HT-29 (cell line): ENCODE measurements at regions not wholly inside any gene's neighbourhood (a gene's known extent, or its start where the extent isn't known, plus 50 kb on each side); places are given as distances from the start of the nearest gene placed in this dataset.
"Not testable (repeated sequence)": the region's sequence is repeated elsewhere in the genome, so short reads cannot be mapped to it uniquely, and the experiment has no call there.

Experiments
- DNase-seq: peaks from one replicate; pipeline ENCODE4 v3.0.0-alpha.2; 2015; ENCODE audit warnings: low spot score

- no peak for DNase-seq
Measured at GRCh38 chr7:125391921-125392320, 462.3 kb upstream of the POT1 start.

GRCh38 chr7:125390981-125391380 lies 461.4 kb upstream of the POT1 start:
- no peak for DNase-seq

- no peak for DNase-seq
Measured at GRCh38 chr7:125386211-125386610, 456.6 kb upstream of the POT1 start.

DNA sequence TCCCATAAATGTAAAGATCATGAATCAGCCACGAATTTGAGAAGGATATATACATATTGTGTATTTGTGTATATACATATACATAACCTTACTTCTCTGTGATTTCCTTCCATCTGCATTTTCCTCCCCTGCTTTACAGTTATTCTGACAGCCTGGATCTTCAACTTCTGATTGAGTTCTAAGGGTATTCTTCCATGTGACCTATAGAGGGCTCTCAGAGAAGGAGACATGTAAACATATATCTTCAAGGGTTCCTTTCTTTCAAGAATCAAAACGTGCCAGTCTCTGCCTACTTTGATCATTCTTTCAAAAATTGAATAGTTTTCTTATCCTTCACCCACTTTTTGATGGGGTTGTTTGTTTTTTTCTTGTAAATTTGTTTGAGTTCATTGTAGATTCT lies 453.7 kb upstream of the POT1 start:
- DNase-seq = peak; percentile 25

DNA sequence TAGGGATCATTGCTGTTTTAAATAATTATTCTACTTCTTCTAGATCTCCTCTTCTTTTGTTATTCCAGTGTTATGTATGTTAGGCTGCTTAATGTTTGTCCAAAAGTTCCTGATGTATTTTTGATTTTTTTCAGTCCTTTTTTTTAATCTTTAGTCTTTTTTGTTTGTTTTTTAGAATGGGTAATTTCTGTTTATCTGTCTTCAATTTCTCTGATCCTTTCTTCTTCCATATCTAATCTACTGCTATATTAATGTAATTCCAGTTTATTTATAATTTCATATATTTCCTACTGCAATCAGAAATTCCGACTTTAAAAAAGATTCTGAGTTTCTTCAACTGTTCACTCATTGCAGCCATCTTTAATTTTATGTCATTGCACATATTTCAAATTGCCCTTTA lies 452.8 kb upstream of the POT1 start:
- DNase-seq = no peak

GRCh38 chr7:125375942-125376341 lies 446.3 kb upstream of the POT1 start:
- DNase-seq = no peak

DNA sequence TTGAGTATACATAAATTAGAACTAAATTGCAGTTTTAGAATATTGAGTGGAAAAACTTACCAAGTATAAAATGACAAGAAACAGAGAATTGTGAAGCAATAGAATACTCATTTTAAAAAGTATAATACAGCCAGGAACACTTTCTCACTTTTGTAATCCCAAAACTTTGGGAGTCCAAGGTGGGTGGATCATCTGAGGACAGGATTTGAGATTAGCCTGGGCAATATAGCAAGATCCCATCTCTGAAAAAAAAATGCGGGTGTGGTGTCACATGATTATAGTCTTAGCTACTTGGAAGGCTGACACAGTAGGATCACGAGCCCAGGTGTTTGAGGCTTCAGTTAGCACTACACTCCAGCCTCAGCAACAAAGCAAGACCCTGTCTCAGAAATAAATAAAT lies 440.9 kb upstream of the POT1 start:
- no peak for DNase-seq

GRCh38 chr7:125363873-125364272 lies 434.2 kb upstream of the POT1 start:
- DNase-seq = no peak

GRCh38 chr7:125358551-125359167 lies 429.0 kb upstream of the POT1 start:
- DNase-seq = no peak

GRCh38 chr7:125357676-125358455 lies 428.2 kb upstream of the POT1 start:
- DNase-seq = no peak

- no peak for DNase-seq
Measured at GRCh38 chr7:125355899-125356298, 426.3 kb upstream of the POT1 start.

- no peak for DNase-seq
Measured at GRCh38 chr7:125347269-125347668, 417.6 kb upstream of the POT1 start.

GRCh38 chr7:125338110-125338509 lies 408.5 kb upstream of the POT1 start:
- no peak for DNase-seq

DNA sequence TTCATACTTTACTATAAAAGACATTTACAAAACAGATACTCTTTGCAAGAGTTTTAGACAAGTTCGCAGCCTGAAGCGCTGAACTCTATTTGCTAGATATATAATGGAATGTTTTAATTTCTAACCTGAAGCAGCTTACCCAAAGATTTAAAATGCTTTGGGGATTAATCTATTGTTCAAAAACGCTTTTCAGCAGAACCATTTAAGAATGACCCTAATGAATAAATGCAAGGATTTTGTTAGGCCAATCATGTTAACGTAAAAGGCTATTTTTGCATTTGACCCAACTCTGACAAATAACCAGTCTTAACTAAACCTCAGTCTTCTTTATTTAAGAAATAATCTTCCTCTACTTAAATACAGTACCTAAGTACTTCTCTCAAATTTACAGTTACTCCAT lies 406.7 kb upstream of the POT1 start:
- no peak for DNase-seq

GRCh38 chr7:125326666-125327255 lies 397.1 kb upstream of the POT1 start:
- DNase-seq = no peak

DNA sequence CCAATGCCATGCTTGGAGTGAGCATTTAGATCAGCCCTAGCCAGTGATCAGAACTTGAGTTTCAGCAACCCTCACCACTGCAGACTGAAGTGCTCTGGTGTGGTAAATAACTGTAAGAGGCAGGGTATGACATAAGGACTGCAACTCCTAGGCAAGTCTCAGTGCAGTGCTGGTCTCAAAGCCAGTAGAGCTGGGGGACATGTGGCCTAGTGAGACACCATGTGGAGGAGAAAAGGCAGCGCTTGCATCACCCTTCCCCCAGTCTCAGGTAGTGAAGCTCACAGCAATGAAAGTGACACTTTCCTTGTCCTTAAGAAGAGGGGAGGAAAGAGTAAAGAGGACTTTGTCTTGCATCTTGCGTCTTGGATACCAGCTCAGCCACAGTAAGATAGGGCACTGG lies 386.8 kb upstream of the POT1 start:
- DNase-seq = peak; percentile 64

- no peak for DNase-seq
Measured at GRCh38 chr7:125299003-125299765, 369.6 kb upstream of the POT1 start.

DNA sequence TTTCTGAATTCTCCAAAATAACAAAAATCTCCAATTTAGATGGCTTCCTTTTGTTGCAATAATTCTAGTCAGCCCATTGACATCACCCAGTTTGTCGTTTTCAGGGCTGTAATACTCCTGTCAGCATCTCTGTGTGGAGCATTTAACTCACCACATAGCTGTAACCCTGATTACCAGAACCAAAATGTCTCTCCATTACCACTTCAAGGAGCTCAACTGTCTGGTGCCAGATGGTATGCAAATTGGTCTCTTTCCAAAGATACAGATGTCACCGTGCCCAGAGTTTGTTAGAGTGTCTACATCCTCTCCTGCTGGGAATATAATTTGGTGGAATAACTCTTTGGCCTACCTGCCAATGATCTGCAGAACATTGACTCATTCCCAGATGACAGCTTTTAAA lies 350.3 kb upstream of the POT1 start:
- DNase-seq = no peak

DNA sequence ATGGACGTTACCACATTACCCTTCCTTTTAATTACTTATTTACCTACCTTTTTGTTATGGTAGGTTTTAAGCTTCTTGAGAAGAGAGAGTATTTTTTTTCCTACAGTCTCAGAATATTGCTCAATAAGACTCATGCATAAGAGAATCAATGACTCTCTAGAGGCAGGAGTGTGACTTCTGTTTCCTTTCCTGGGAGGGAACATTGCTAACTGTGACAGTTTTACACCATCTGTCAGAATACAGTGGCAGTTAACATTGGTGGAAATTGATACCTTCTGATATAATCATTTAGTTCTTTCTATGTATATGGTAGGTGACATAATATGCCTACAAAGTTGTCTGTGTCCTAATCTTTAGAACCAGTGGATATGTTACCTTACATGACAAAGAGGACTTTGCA lies 348.7 kb upstream of the POT1 start:
- DNase-seq = no peak

- DNase-seq = not testable (repeated sequence)
Measured at GRCh38 chr7:125274742-125275141, 345.1 kb upstream of the POT1 start.

- DNase-seq = not testable (repeated sequence)
Measured at GRCh38 chr7:125264174-125264856, 334.7 kb upstream of the POT1 start.
